Fibroblast of pulmonary artery (primary cell): ENCODE measurements at regions not wholly inside any gene's neighbourhood (a gene's known extent, or its start where the extent isn't known, plus 50 kb on each side); places are given as distances from the start of the nearest gene placed in this dataset.

Experiments
- DNase-seq: peaks from one replicate; pipeline ENCODE4 v3.0.0-alpha.2; 2010; ENCODE audit warnings: low read depth
- H3K4me3 ChIP-seq: replicated peaks from 2 replicates; pipeline ENCODE4 v1.5.1; 2011; ENCODE audit warnings: low read depth, mild to moderate bottlenecking, control low read depth, low read length, moderate library complexity
- CTCF ChIP-seq: IDR thresholded peaks from 2 replicates; pipeline ENCODE4 v1.5.1; 2011; ENCODE audit warnings: mild to moderate bottlenecking, control low read depth, low read length, inconsistent platforms; ENCODE audit errors: missing control alignments

GRCh38 chr11:104338186-104338585 is 174.2 kb upstream of the PDGFD start:
- no peak for TF ChIP-seq CTCF
- DNase-seq, result no peak
- no peak overlapping the region for H3K4me3 ChIP-seq

GRCh38 chr11:104337273-104337672 is 173.3 kb upstream of the PDGFD start:
- DNase-seq, result no peak
- H3K4me3 ChIP-seq, result no peak overlapping the region
- no peak for TF ChIP-seq CTCF

GRCh38 chr11:104333977-104334376 is 170.0 kb upstream of the PDGFD start:
- DNase-seq, result no peak
- H3K4me3 ChIP-seq, result no peak overlapping the region
- TF ChIP-seq CTCF, result peak; percentile 29

- peak; percentile 14 for TF ChIP-seq CTCF
- no peak overlapping the region for H3K4me3 ChIP-seq
- no peak for DNase-seq
These were observed 168.2 kb upstream of the PDGFD start for GRCh38 chr11:104332110-104332509.

GRCh38 chr11:104329078-104329665 is 165.2 kb upstream of the PDGFD start:
- no peak for TF ChIP-seq CTCF
- no peak for DNase-seq
- H3K4me3 ChIP-seq, result no peak overlapping the region

- TF ChIP-seq CTCF, result no peak
- H3K4me3 ChIP-seq, result no peak overlapping the region
- no peak for DNase-seq
These were observed 164.6 kb upstream of the PDGFD start for GRCh38 chr11:104328512-104328907.

GRCh38 chr11:104327861-104328511 is 164.0 kb upstream of the PDGFD start:
- DNase-seq, result no peak
- no peak for TF ChIP-seq CTCF
- H3K4me3 ChIP-seq, result no peak overlapping the region
